ENCODE measurements at regions not wholly inside any gene's neighbourhood (a gene's known extent, or its start where the extent isn't known, plus 50 kb on each side); places are given as distances from the start of the nearest gene placed in this dataset.

GRCh38 chr5:122702524-122702875, 72.4 kb upstream of the SNX2 start:
- Histone ChIP-seq H3K4me3 (ENCODE audit: insufficient read depth, low read depth, low read length) (no peak overlapping the region), H3K9ac (ENCODE audit: low read depth, low read length) (no peak overlapping the region), H3K9me3 (ENCODE audit: control insufficient read depth, insufficient read depth, low read length) (no peaks in the 10 kb centered on the region), H3K4me1 (ENCODE audit: control insufficient read depth, insufficient read depth, low read length) (no peaks in the 10 kb centered on the region), H3K9me1 (ENCODE audit: insufficient read depth, low read length) (no peaks in the 10 kb centered on the region), H2AK5ac (ENCODE audit: low read depth, low read length) (no peak overlapping the region), H2BK20ac (ENCODE audit: low read depth, low read length) (no peak overlapping the region), H3K56ac (ENCODE audit: extremely low read depth, insufficient read depth, low read length) (no peak overlapping the region), H3K27me3 (ENCODE audit: control insufficient read depth, insufficient read depth, low read length) (peaks cover 2% of the 10 kb centered on the region; the same call in 1 of the 2 replicates), H2BK120ac (ENCODE audit: low read depth, low read length) (no peak overlapping the region), H2AFZ (replicated peaks; ENCODE audit: low read length, poor library complexity) (no peak overlapping the region), H3K14ac (replicated peaks; ENCODE audit: low read depth, low read length) (no peak overlapping the region), H4K20me1 (ENCODE audit: insufficient read depth, low read length) (no peaks in the 10 kb centered on the region), H4K91ac (ENCODE audit: insufficient read depth, low read depth, low read length) (no peak overlapping the region), H4K5ac (ENCODE audit: low read depth, low read length) (no peak overlapping the region), H3K79me1 (ENCODE audit: low read depth in 1 of 2, low read length in 2 of 2) (no peaks in the 10 kb centered on the region), H2BK15ac (ENCODE audit: low read depth, low read length) (no peak overlapping the region), H3K23ac (ENCODE audit: low read depth, low read length) (no peak overlapping the region), H3K4ac (ENCODE audit: low read depth, low read length) (no peak overlapping the region), H4K8ac (ENCODE audit: low read depth in 2 of 2, low read length in 2 of 2) (no peak overlapping the region), H3K36me3 (ENCODE audit: control insufficient read depth, insufficient read depth, low read length) (no peaks in the 10 kb centered on the region), H3K27ac (ENCODE audit: insufficient read depth, low read length) (no peak overlapping the region), H2BK5ac (ENCODE audit: low read depth, low read length, poor library complexity, severe bottlenecking) (no peak overlapping the region), H2AK9ac (replicated peaks; ENCODE audit: low read depth, low read length, poor library complexity) (no peak overlapping the region), H3K18ac (ENCODE audit: low read depth, low read length) (no peak overlapping the region), H3K4me2 (ENCODE audit: low read depth, low read length) (no peak overlapping the region)
- POLR2A ChIA-PET (ENCODE audit: unreplicated experiment), result no interaction called here
- DNase-seq (no peak), ATAC-seq (ENCODE audit: low read depth) (no peak)
- in situ Hi-C loops (cut with MboI; ENCODE audit: low sequenced_read_pairs), result no loop called here
- no CpG with 5 or more reads among the region's 2 CpGs for WGBS, 2 experiments (ENCODE audit: extremely low coverage in 2 of 2, insufficient read length in 1 of 2)
- no TSS peak for BruUV-seq (replicated peaks)
- dilution Hi-C loops (cut with HindIII; ENCODE audit: low sequenced_read_pairs, unreplicated experiment), result no loop called here
- TF ChIP-seq RAD21 (IDR thresholded peaks at IDR 0.05; ENCODE audit: low read length) (no peak), POLR2A (IDR thresholded peaks at IDR 0.05; ENCODE audit: low read depth, low read length) (no peak), CTCF (conservative IDR thresholded peaks at IDR 0.05; ENCODE audit: low read depth, low read length) (no peak), CEBPB (IDR thresholded peaks at IDR 0.05; ENCODE audit: low read depth, low read length) (no peak), MAZ (IDR thresholded peaks at IDR 0.05; ENCODE audit: borderline replicate concordance, low read depth, low read length) (no peak), MAFK (IDR thresholded peaks at IDR 0.05; ENCODE audit: low read depth, low read length) (no peak), USF2 (IDR thresholded peaks at IDR 0.05; ENCODE audit: low read depth, low read length) (no peak), MXI1 (IDR thresholded peaks at IDR 0.05; ENCODE audit: borderline replicate concordance, low read depth, low read length) (no peak), ELK1 (IDR thresholded peaks at IDR 0.05; ENCODE audit: borderline replicate concordance, low read depth, low read length) (no peak), NFE2L2 (IDR thresholded peaks at IDR 0.05; ENCODE audit: low read depth, low read length) (no peak), BHLHE40 (IDR thresholded peaks at IDR 0.05; ENCODE audit: low read depth, low read length) (no peak), RFX5 (IDR thresholded peaks at IDR 0.05; ENCODE audit: low read depth, low read length) (no peak), RCOR1 (IDR thresholded peaks at IDR 0.05; ENCODE audit: insufficient replicate concordance, low read length) (no peak), FOS (IDR thresholded peaks at IDR 0.05; ENCODE audit: low read depth, low read length) (no peak), CHD1 (IDR thresholded peaks at IDR 0.05; ENCODE audit: low read depth, low read length) (no peak), SMC3 (IDR thresholded peaks at IDR 0.05; ENCODE audit: low read depth, low read length) (no peak)
- CTCF ChIA-PET, result no interaction called here
- intact Hi-C loops (cut with micrococcal nuclease), result loop anchor here (10.0 kb wide), 3 partner anchors 142 to 642 kb away; partner anchors contain the start of gene SNX24

Measured in IMR-90 (cell line).